CD14-positive monocyte (primary cell): ENCODE measurements at regions not wholly inside any gene's neighbourhood (a gene's known extent, or its start where the extent isn't known, plus 50 kb on each side); places are given as distances from the start of the nearest gene placed in this dataset.
A peak's percentile ranks its signal among the peaks of the same experiment; 100 is the strongest.

ENCODE experiments used
- DNase-seq, 3 donors: peaks; one replicate each; pipeline ENCODE4 v3.0.0-alpha.2; 2011 to 2022
- H2AFZ ChIP-seq: 2 replicates; pipeline ENCODE4 v1.6.0; 2012; ENCODE audit warnings: mild to moderate bottlenecking, low read depth, low read length, inconsistent platforms; ENCODE audit not compliant: insufficient read depth, poor library complexity, severe bottlenecking
- H3K27ac ChIP-seq, 2 donors: 1 replicate in 1 of 2; 2 replicates in 1 of 2; pipeline ENCODE4 v1.5.1; 2012 to 2013; ENCODE audit warnings: low read length in 2 of 2, control low read depth in 1 of 2, inconsistent platforms in 1 of 2, low read depth in 1 of 2, mild to moderate bottlenecking in 1 of 2
- H3K27me3 ChIP-seq, 2 donors: one replicate each; pipeline versions ENCODE4 v1.6.0 to v1.6.1; 2011 to 2013; ENCODE audit warnings: low read length in 2 of 2; ENCODE audit not compliant: control insufficient read depth in 2 of 2, insufficient read depth in 2 of 2
- H3K36me3 ChIP-seq, 2 donors: replicated peaks in 1 of 2; 1 replicate in 1 of 2; 2 replicates in 1 of 2; pipeline versions ENCODE4 v1.5.1 to v1.6.1; 2012 to 2013; ENCODE audit warnings: low read length in 2 of 2, control low read depth in 1 of 2, inconsistent platforms in 1 of 2, mild to moderate bottlenecking in 1 of 2; ENCODE audit not compliant: insufficient read depth in 2 of 2, control insufficient read depth in 1 of 2
- H3K4me1 ChIP-seq, 2 donors: 1 replicate in 1 of 2; 2 replicates in 1 of 2; pipeline versions ENCODE4 v1.5.1 to v1.6.1; 2012 to 2013; ENCODE audit warnings: low read length in 2 of 2, control low read depth in 1 of 2, inconsistent platforms in 1 of 2, mild to moderate bottlenecking in 1 of 2, moderate library complexity in 1 of 2; ENCODE audit not compliant: insufficient read depth in 2 of 2, control insufficient read depth in 1 of 2
- H3K4me2 ChIP-seq: replicated peaks from 2 replicates; pipeline ENCODE3; 2012; ENCODE audit warnings: low read length, moderate library complexity, mild to moderate bottlenecking; ENCODE audit not compliant: poor library complexity, severe bottlenecking; ENCODE audit errors: extremely low read depth
- H3K4me3 ChIP-seq, 3 experiments: fragments of 200-600 bp in 1 of 3; sonication (generic) in 1 of 3; replicated peaks in 1 of 3; 1 replicate in 2 of 3; 2 replicates in 1 of 3; pipeline ENCODE4 v1.5.1; 2011 to 2013; ENCODE audit warnings: low read length in 3 of 3, mild to moderate bottlenecking in 3 of 3, control low read depth in 2 of 3, low read depth in 2 of 3, inconsistent platforms in 1 of 3, moderate library complexity in 1 of 3
- H3K79me2 ChIP-seq: 2 replicates; pipeline ENCODE4 v1.6.0; 2012; ENCODE audit warnings: mild to moderate bottlenecking, control low read depth, inconsistent platforms, low read length, moderate library complexity; ENCODE audit not compliant: insufficient read depth
- H3K9ac ChIP-seq: 2 replicates; pipeline ENCODE4 v1.6.0; 2017; ENCODE audit warnings: low read length, mild to moderate bottlenecking; ENCODE audit not compliant: insufficient read depth, poor library complexity, severe bottlenecking
- H3K9me3 ChIP-seq, 2 donors: replicated peaks in 1 of 2; 1 replicate in 1 of 2; 2 replicates in 1 of 2; pipeline versions ENCODE4 v1.5.1 to v1.6.1; 2012 to 2013; ENCODE audit warnings: low read length in 2 of 2, control low read depth in 1 of 2; ENCODE audit not compliant: control insufficient read depth in 1 of 2, insufficient read depth in 1 of 2
- H4K20me1 ChIP-seq: 2 replicates; pipeline ENCODE4 v1.6.0; 2012; ENCODE audit warnings: mild to moderate bottlenecking, low read length, control low read depth, moderate library complexity; ENCODE audit not compliant: insufficient read depth
- H3K27ac Mint-ChIP-seq, 7 donors: one replicate each; pipeline ENCODE4 v1.8.0; 2020; ENCODE audit warnings: mild to moderate bottlenecking in 7 of 7, mixed read lengths in 7 of 7, moderate library complexity in 6 of 7, inconsistent platforms in 2 of 7
- H3K27me3 Mint-ChIP-seq, 3 donors: one replicate each; pipeline ENCODE4 v1.8.0; 2021 to 2022; ENCODE audit warnings: low read depth in 3 of 3, mild to moderate bottlenecking in 3 of 3, mixed read lengths in 3 of 3, moderate library complexity in 3 of 3, inconsistent platforms in 1 of 3
- H3K36me3 Mint-ChIP-seq, 2 donors: one replicate each; pipeline ENCODE4 v1.8.0; 2020; ENCODE audit warnings: mixed read lengths in 2 of 2, inconsistent platforms in 1 of 2, mild to moderate bottlenecking in 1 of 2
- H3K4me1 Mint-ChIP-seq: one replicate; pipeline ENCODE4 v1.8.0; 2020; ENCODE audit warnings: mild to moderate bottlenecking, mixed read lengths
- H3K4me3 Mint-ChIP-seq, 2 donors: one replicate each; pipeline ENCODE4 v1.8.0; 2020; ENCODE audit warnings: mild to moderate bottlenecking in 2 of 2, mixed read lengths in 2 of 2, moderate library complexity in 1 of 2
- H3K9me3 Mint-ChIP-seq, 7 donors: one replicate each; pipeline ENCODE4 v1.8.0; 2020 to 2022; ENCODE audit warnings: mixed read lengths in 7 of 7, mild to moderate bottlenecking in 6 of 7, moderate library complexity in 6 of 7, inconsistent platforms in 2 of 7
- CTCF ChIP-seq: fragments of 200-600 bp; IDR thresholded peaks from one replicate; pipeline ENCODE4 v1.8.0; 2022; ENCODE audit warnings: antibody characterized with exemption, mild to moderate bottlenecking
- WGBS: methylation state at CpG from one replicate; pipeline ENCODE4 v1.1.5; 2013; ENCODE audit warnings: missing lambda C conversion rate; ENCODE audit not compliant: insufficient coverage; 5-methylcytosine and 5-hydroxymethylcytosine counted together
- intact Hi-C, 2 donors: fragments of 100-400 bp; cut with micrococcal nuclease; formaldehyde crosslinking; loops; one replicate each; pipeline versions ENCODE4 v1.15.0 to v1.15.1; 2023

- Histone ChIP-seq H3K27me3 (no peaks in the 10 kb centered on the region), H3K36me3 (no peaks in the 10 kb centered on the region), H3K9ac (no peak overlapping the region), H4K20me1 (no peaks in the 10 kb centered on the region), H3K4me3 (no peak overlapping the region), H3K79me2 (no peaks in the 10 kb centered on the region), H3K4me2 (no peak overlapping the region), H3K27ac (no peak overlapping the region), H3K4me1 (no peaks in the 10 kb centered on the region), H2AFZ (no peak overlapping the region), H3K9me3 (no peaks in the 10 kb centered on the region)
- no peaks in the 10 kb centered on the region for H3K9me3 Mint-ChIP-seq
- H3K27ac Mint-ChIP-seq, result no peak overlapping the region
- no peaks in the 10 kb centered on the region for H3K36me3 Mint-ChIP-seq
- TF ChIP-seq CTCF, result no peak
- H3K4me3 Mint-ChIP-seq, result no peak overlapping the region
- intact Hi-C loops, result no loop called here
- WGBS, result 33% methylated on average over 1 of the region's 5 CpGs
- H3K4me1 Mint-ChIP-seq, result no peaks in the 10 kb centered on the region
- no peak for DNase-seq
- peaks cover 3 to 5% (median 4%) of the 10 kb centered on the region in 3 donors for H3K27me3 Mint-ChIP-seq
Measured at GRCh38 chr15:36501063-36501678, 78.3 kb upstream of the CDIN1 start.

DNA sequence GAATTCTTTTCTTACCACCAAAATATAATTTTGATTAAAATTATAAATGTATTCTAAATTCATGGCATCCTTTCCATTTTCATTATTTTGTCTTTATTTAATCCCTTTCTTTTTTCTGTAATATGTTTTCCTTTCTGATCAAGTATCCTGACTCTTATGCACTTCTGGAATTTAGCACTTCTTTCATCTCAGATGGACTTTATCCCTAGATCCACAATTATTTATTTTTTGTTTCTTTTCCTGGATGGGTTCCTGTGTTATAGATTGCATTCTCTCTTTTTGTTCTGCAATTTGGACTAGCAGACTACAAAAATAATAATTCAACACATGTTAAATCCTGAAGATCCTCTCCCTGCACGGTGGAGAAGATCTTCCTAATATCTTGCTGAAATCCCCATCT, 76.9 kb upstream of the CDIN1 start:
- no peaks in the 10 kb centered on the region for H3K4me1 ChIP-seq
- WGBS, result 67% methylated on average over 1 of the region's 1 CpG
- peaks cover 3 to 5% (median 4%) of the 10 kb centered on the region in 3 donors for H3K27me3 Mint-ChIP-seq
- no peaks in the 10 kb centered on the region for H3K9me3 Mint-ChIP-seq
- H3K27ac ChIP-seq, result no peak overlapping the region
- no peak overlapping the region for H2AFZ ChIP-seq
- no peak for TF ChIP-seq CTCF
- H3K79me2 ChIP-seq, result no peaks in the 10 kb centered on the region
- no peaks in the 10 kb centered on the region for H4K20me1 ChIP-seq
- no peaks in the 10 kb centered on the region for H3K36me3 Mint-ChIP-seq
- no peaks in the 10 kb centered on the region for H3K36me3 ChIP-seq
- H3K9ac ChIP-seq, result no peak overlapping the region
- intact Hi-C loops, result no loop called here
- H3K4me1 Mint-ChIP-seq, result no peaks in the 10 kb centered on the region
- no peak overlapping the region for H3K4me2 ChIP-seq
- no peaks in the 10 kb centered on the region for H3K27me3 ChIP-seq
- H3K27ac Mint-ChIP-seq, result no peak overlapping the region
- no peak overlapping the region for H3K4me3 ChIP-seq
- no peak for DNase-seq
- H3K4me3 Mint-ChIP-seq, result peak overlapping the region in 1 of 2 donors; percentile 44
- H3K9me3 ChIP-seq, result no peaks in the 10 kb centered on the region
